GM10266 (cell line): ENCODE measurements at regions not wholly inside any gene's neighbourhood (a gene's known extent, or its start where the extent isn't known, plus 50 kb on each side); places are given as distances from the start of the nearest gene placed in this dataset.

Source experiments
- DNase-seq: peaks from one replicate; pipeline ENCODE4 v3.0.0; 2012; ENCODE audit errors: extremely low spot score
- CTCF ChIP-seq: IDR thresholded peaks from 2 replicates; pipeline ENCODE4 v1.5.1; 2012; ENCODE audit warnings: mild to moderate bottlenecking, low read depth; ENCODE audit not compliant: control insufficient read depth, insufficient read depth; ENCODE audit errors: missing control alignments

- no peak for TF ChIP-seq CTCF
- no peak for DNase-seq
Observed at GRCh38 chr7:69256634-69257081, 341.6 kb upstream of the AUTS2 start.

- TF ChIP-seq CTCF: no peak
- no peak for DNase-seq
Observed at GRCh38 chr7:69257592-69257991, 340.7 kb upstream of the AUTS2 start.

- DNase-seq: no peak
- no peak for TF ChIP-seq CTCF
Observed at GRCh38 chr7:69259445-69259844, 338.8 kb upstream of the AUTS2 start.

GRCh38 chr7:69260023-69260422 lies 338.3 kb upstream of the AUTS2 start:
- DNase-seq: no peak
- no peak for TF ChIP-seq CTCF

GRCh38 chr7:69263550-69263949 lies 334.7 kb upstream of the AUTS2 start:
- DNase-seq: no peak
- TF ChIP-seq CTCF: no peak

- TF ChIP-seq CTCF: no peak
- no peak for DNase-seq
Observed at GRCh38 chr7:69269806-69270205, 328.5 kb upstream of the AUTS2 start.

- no peak for TF ChIP-seq CTCF
- no peak for DNase-seq
Observed at GRCh38 chr7:69272101-69272500, 326.2 kb upstream of the AUTS2 start.
